Stromal cell of bone marrow (primary cell): ENCODE measurements at regions not wholly inside any gene's neighbourhood (a gene's known extent, or its start where the extent isn't known, plus 50 kb on each side); places are given as distances from the start of the nearest gene placed in this dataset.
"Not testable (repeated sequence)": the region's sequence is repeated elsewhere in the genome, so short reads cannot be mapped to it uniquely, and the experiment has no call there.

ENCODE experiments used
- DNase-seq: peaks from one replicate; pipeline ENCODE4 v3.0.0-alpha.2; 2012; ENCODE audit warnings: low read depth

GRCh38 chr1:219058891-219059820 lies 114.5 kb upstream of the LYPLAL1 start:
- DNase-seq: no peak

DNA sequence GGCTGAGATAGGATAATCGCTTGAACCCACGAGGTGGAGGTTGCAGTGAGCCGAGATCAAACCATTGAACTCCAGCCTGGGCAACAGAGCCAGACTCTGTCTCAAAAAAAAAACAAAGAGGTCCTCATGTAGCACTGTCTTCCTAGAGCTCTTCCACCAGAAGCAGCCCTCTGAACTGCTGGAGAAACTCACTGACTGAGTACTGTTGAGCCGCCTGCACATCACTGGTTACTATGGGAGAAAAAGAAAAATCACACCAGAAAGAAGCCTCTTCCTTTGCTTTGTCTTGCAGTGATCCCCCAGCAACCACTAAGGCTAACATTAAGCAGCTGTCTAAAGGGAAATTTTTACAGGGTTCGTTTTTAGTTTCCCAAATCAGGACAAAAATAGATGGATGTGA lies 112.9 kb upstream of the LYPLAL1 start:
- DNase-seq: no peak

- no peak for DNase-seq
Observed at GRCh38 chr1:219062161-219062560, 111.5 kb upstream of the LYPLAL1 start.

- no peak for DNase-seq
Observed at GRCh38 chr1:219066098-219066497, 107.6 kb upstream of the LYPLAL1 start.

GRCh38 chr1:219066631-219067349 lies 106.9 kb upstream of the LYPLAL1 start:
- DNase-seq: peak; percentile 84

- no peak for DNase-seq
Observed at GRCh38 chr1:219067350-219067712, 106.3 kb upstream of the LYPLAL1 start.

GRCh38 chr1:219070395-219070794 lies 103.3 kb upstream of the LYPLAL1 start:
- not testable (repeated sequence) for DNase-seq

- DNase-seq: no peak
Observed at GRCh38 chr1:219071209-219071608, 102.5 kb upstream of the LYPLAL1 start.

DNA sequence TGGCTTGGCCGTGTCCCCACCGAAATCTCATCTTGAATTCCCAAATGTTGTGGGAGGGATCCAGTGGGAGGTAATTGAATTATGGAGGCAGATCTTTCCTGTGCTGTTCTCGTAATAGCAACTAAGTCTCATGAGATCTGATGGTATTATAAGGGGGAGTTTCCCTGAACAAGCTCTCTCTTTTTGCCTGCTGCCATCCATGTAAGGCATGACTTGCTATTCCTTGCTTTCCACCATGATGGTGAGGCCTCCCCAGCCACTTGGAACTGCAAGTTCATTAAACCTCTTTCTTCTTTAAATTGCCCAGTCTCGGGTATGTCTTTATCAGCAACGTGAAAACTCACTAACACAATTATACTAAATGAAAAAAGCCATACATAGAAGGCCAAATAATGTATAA lies 101.3 kb upstream of the LYPLAL1 start:
- no peak for DNase-seq

GRCh38 chr1:219074084-219074728 lies 99.5 kb upstream of the LYPLAL1 start:
- no peak for DNase-seq

DNA sequence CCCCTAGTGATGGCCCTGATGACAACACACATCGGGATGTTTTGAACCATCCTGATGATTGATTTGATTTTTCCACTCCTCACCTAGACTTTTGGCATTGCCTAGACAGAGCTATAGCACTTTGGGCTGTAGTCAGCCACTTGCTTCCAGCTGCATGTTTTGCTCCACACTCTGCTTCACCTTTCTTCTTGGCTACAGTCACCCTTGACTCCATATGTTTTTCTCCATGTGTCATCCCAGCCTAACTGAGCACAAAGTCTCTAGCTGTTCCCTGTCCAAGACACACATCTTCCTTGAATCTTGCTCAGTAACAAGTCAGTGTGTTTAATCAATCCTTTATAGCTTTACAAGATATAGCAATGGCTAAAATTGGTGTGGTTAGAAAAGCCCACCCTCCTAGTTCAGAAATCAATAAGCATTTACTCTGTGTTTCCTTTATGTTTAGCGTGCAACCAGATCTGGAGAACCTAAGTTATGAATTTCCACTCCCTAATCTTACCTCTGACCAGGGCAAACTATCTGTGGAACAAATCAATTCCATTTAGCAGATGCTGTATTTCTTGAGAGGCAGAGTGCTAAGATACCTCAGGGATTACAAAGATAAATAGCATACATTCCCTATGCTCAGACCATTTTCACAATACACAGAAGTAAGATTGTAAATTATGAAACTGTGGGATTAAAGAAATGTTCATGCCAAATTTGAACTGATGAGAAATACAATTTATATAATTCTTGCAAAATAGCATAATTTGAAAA lies 98.4 kb upstream of the LYPLAL1 start:
- no peak for DNase-seq

DNA sequence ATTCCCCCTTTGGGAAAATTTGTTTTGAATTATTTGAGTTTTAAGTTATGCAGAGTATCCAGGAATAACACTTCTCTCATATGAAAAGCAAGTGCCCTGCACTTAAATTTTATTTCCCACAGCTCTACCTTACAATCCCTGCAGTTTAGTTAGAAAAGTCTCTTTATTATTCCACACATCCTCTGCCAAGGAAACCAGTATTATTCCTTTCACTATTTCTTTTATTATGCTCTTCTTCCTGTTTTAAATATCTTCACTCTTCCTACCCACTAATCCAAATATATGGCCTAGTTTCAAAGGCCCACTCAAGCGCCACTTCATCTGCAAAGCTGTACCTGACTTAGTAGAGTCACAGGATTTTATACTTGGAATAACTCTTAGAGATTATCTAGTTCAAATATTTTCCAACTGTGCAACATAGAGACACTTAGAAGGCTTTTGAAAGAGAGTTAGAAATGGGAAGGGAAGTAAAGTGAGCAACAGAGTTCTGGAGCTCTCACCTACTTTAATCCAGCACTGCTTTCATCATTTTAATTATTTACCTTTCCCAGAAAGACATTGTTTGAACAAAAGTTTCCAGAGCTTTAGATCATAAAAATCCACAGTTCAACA lies 97.2 kb upstream of the LYPLAL1 start:
- no peak for DNase-seq

DNA sequence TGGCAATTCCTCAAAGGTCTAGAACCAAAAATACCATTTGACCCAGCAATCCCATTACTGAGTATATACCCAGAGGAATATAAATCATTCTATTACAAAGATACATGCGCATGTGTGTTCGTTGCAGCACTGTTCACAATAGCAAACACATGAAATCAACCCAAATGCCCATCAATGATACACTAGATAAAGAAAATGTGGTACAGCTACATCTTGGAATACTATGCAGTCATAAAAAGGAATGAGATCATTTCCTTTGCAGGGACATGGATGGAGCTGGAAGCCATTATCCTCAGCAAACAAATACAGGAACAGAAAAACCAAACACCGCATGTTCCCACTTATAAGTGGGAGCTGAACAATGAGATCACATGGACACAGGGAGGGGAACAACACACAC lies 95.9 kb upstream of the LYPLAL1 start:
- DNase-seq: not testable (repeated sequence)

GRCh38 chr1:219081943-219082925 lies 91.4 kb upstream of the LYPLAL1 start:
- no peak for DNase-seq

- DNase-seq: no peak
Observed at GRCh38 chr1:219083631-219084030, 90.0 kb upstream of the LYPLAL1 start.

DNA sequence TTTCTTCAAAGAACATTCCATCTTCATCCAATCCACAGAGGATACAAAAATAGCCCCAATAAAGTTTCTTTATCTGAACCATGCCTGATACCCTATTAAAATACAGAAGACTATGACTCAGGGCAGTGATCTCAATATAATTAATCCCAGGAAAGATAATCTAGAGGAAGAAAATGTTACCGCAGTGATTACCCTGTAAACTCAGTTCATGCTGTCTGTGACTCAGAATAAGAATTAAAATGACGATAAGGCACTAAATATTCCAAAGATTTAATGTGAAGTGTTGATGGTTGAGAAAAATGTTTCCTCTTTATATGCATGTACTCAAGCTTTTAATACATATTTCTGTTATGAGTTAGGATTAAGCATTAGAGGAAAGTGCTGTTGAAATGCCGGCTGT lies 88.6 kb upstream of the LYPLAL1 start:
- DNase-seq: peak; percentile 47

GRCh38 chr1:219085988-219086387 lies 87.7 kb upstream of the LYPLAL1 start:
- DNase-seq: no peak

GRCh38 chr1:219086956-219087469 lies 86.7 kb upstream of the LYPLAL1 start:
- no peak for DNase-seq

- peak; percentile 91 for DNase-seq
Observed at GRCh38 chr1:219088778-219089557, 84.7 kb upstream of the LYPLAL1 start.
